Parathyroid adenoma (tissue), 2 donors: ENCODE measurements at regions not wholly inside any gene's neighbourhood (a gene's known extent, or its start where the extent isn't known, plus 50 kb on each side); places are given as distances from the start of the nearest gene placed in this dataset.

Source experiments
- H2AFZ ChIP-seq: fragments of 300-600 bp; sonication (generic); one replicate; pipeline ENCODE4 v1.7.0; 2017; ENCODE audit warnings: antibody characterized with exemption, mild to moderate bottlenecking
- H3K27ac ChIP-seq: fragments of 300-600 bp; sonication (generic); one replicate; pipeline ENCODE4 v1.7.0; 2017
- H3K27me3 ChIP-seq: fragments of 300-600 bp; sonication (generic); one replicate; pipeline ENCODE4 v1.7.0; 2017; ENCODE audit warnings: low read length; ENCODE audit not compliant: control insufficient read depth, insufficient read depth
- H3K36me3 ChIP-seq: fragments of 300-600 bp; sonication (generic); one replicate; pipeline ENCODE4 v1.7.0; 2017; ENCODE audit warnings: low read length; ENCODE audit not compliant: control insufficient read depth, insufficient read depth
- H3K4me1 ChIP-seq: fragments of 300-600 bp; sonication (generic); one replicate; pipeline ENCODE4 v1.7.0; 2017; ENCODE audit warnings: control low read depth
- H3K4me2 ChIP-seq: fragments of 300-600 bp; sonication (generic); one replicate; pipeline ENCODE4 v1.7.0; 2017; ENCODE audit warnings: low read length
- H3K4me3 ChIP-seq: fragments of 300-600 bp; sonication (generic); one replicate; pipeline ENCODE4 v1.7.0; 2017; ENCODE audit warnings: low read depth, low read length
- H3K79me2 ChIP-seq: fragments of 300-600 bp; sonication (generic); one replicate; pipeline ENCODE4 v1.7.0; 2017; ENCODE audit warnings: control low read depth
- H3K9ac ChIP-seq: fragments of 300-600 bp; sonication (generic); one replicate; pipeline ENCODE4 v1.7.0; 2017; ENCODE audit warnings: mild to moderate bottlenecking
- H3K9me3 ChIP-seq: fragments of 300-600 bp; sonication (generic); one replicate; pipeline ENCODE4 v1.7.0; 2017; ENCODE audit warnings: low read length; ENCODE audit not compliant: control insufficient read depth
- CTCF ChIP-seq: fragments of 300-600 bp; sonication (generic); IDR thresholded peaks from one replicate; pipeline ENCODE4 v1.7.0; 2017; ENCODE audit warnings: antibody characterized with exemption, mild to moderate bottlenecking
- donor health status: primary hyperparathyroidism.

GRCh38 chr9:88660611-88661010, 125.6 kb downstream of the NXNL2 start:
- Histone ChIP-seq H3K27ac (no peak overlapping the region), H3K79me2 (no peaks in the 10 kb centered on the region), H3K9me3 (no peaks in the 10 kb centered on the region), H3K27me3 (no peaks in the 10 kb centered on the region), H2AFZ (no peak overlapping the region), H3K9ac (no peak overlapping the region), H3K36me3 (no peaks in the 10 kb centered on the region), H3K4me2 (no peak overlapping the region), H3K4me3 (no peak overlapping the region), H3K4me1 (no peaks in the 10 kb centered on the region)
- TF ChIP-seq CTCF = no peak

GRCh38 chr9:88661759-88662158, 126.8 kb downstream of the NXNL2 start:
- Histone ChIP-seq H3K9me3 (no peaks in the 10 kb centered on the region), H3K4me1 (no peaks in the 10 kb centered on the region), H3K4me3 (no peak overlapping the region), H3K9ac (no peak overlapping the region), H3K27ac (no peak overlapping the region), H3K27me3 (no peaks in the 10 kb centered on the region), H2AFZ (no peak overlapping the region), H3K36me3 (no peaks in the 10 kb centered on the region), H3K79me2 (no peaks in the 10 kb centered on the region), H3K4me2 (no peak overlapping the region)
- no peak for TF ChIP-seq CTCF

- H3K4me3 ChIP-seq = no peak overlapping the region
- no peaks in the 10 kb centered on the region for H3K4me1 ChIP-seq
- H3K36me3 ChIP-seq = no peaks in the 10 kb centered on the region
- TF ChIP-seq CTCF = no peak
- no peaks in the 10 kb centered on the region for H3K79me2 ChIP-seq
- no peak overlapping the region for H3K27ac ChIP-seq
- H3K9me3 ChIP-seq = no peaks in the 10 kb centered on the region
- H3K4me2 ChIP-seq = no peak overlapping the region
- H3K9ac ChIP-seq = no peak overlapping the region
- no peaks in the 10 kb centered on the region for H3K27me3 ChIP-seq
- no peak overlapping the region for H2AFZ ChIP-seq
These were observed 128.9 kb downstream of the NXNL2 start for GRCh38 chr9:88663771-88664419.

GRCh38 chr9:88664773-88665172, 129.8 kb downstream of the NXNL2 start:
- Histone ChIP-seq H3K4me3 (no peak overlapping the region), H3K27me3 (no peaks in the 10 kb centered on the region), H3K79me2 (no peaks in the 10 kb centered on the region), H2AFZ (no peak overlapping the region), H3K4me2 (no peak overlapping the region), H3K9me3 (no peaks in the 10 kb centered on the region), H3K9ac (no peak overlapping the region), H3K36me3 (no peaks in the 10 kb centered on the region), H3K27ac (no peak overlapping the region), H3K4me1 (no peaks in the 10 kb centered on the region)
- TF ChIP-seq CTCF = no peak
